ENCODE measurements at regions not wholly inside any gene's neighbourhood (a gene's known extent, or its start where the extent isn't known, plus 50 kb on each side); places are given as distances from the start of the nearest gene placed in this dataset.

- DNase-seq = no peak
These were observed 1621.9 kb downstream of the PCDH7 start for GRCh38 chr4:32342054-32342453.

- no peak for DNase-seq
These were observed 1628.9 kb downstream of the PCDH7 start for GRCh38 chr4:32349026-32349425.

- no peak for DNase-seq
These were observed 1654.0 kb downstream of the PCDH7 start for GRCh38 chr4:32374206-32374605.

GRCh38 chr4:32393806-32394205, 1673.6 kb downstream of the PCDH7 start:
- DNase-seq = no peak

GRCh38 chr4:32394255-32394654, 1674.1 kb downstream of the PCDH7 start:
- no peak for DNase-seq

GRCh38 chr4:32396507-32397070, 1676.4 kb downstream of the PCDH7 start:
- DNase-seq = no peak

GRCh38 chr4:32400870-32401269, 1680.7 kb downstream of the PCDH7 start:
- DNase-seq = no peak

- no peak for DNase-seq
These were observed 1697.0 kb downstream of the PCDH7 start for GRCh38 chr4:32417113-32417704.

- no peak for DNase-seq
These were observed 1703.1 kb downstream of the PCDH7 start for GRCh38 chr4:32423267-32423666.

GRCh38 chr4:32425243-32425642, 1705.1 kb downstream of the PCDH7 start:
- no peak for DNase-seq

GRCh38 chr4:32427566-32427965, 1707.4 kb downstream of the PCDH7 start:
- no peak for DNase-seq

- no peak for DNase-seq
These were observed 1709.0 kb downstream of the PCDH7 start for GRCh38 chr4:32429151-32429550.

- DNase-seq = no peak
These were observed 1715.1 kb downstream of the PCDH7 start for GRCh38 chr4:32435308-32435707.

- no peak for DNase-seq
These were observed 1716.6 kb downstream of the PCDH7 start for GRCh38 chr4:32436816-32437215.

GRCh38 chr4:32440391-32440790, 1720.2 kb downstream of the PCDH7 start:
- peak in 1 of 2 experiments; percentile 19 for DNase-seq

GRCh38 chr4:32454482-32454881, 1734.3 kb downstream of the PCDH7 start:
- no peak for DNase-seq

GRCh38 chr4:32455231-32455630, 1735.1 kb downstream of the PCDH7 start:
- DNase-seq = no peak

GRCh38 chr4:32460972-32461371, 1740.8 kb downstream of the PCDH7 start:
- DNase-seq = no peak

- no peak for DNase-seq
These were observed 1742.8 kb downstream of the PCDH7 start for GRCh38 chr4:32462944-32463343.

- DNase-seq = no peak
These were observed 1750.0 kb downstream of the PCDH7 start for GRCh38 chr4:32470087-32470585.

GRCh38 chr4:32472918-32473317, 1752.7 kb downstream of the PCDH7 start:
- no peak for DNase-seq

- DNase-seq = no peak
These were observed 1755.5 kb downstream of the PCDH7 start for GRCh38 chr4:32475710-32476109.

- peak in 1 of 2 experiments; percentile 33 for DNase-seq
These were observed 1757.3 kb downstream of the PCDH7 start for GRCh38 chr4:32477518-32477917.

GRCh38 chr4:32485956-32486355, 1765.8 kb downstream of the PCDH7 start:
- DNase-seq = peak in 1 of 2 experiments; percentile 47

- DNase-seq = no peak
These were observed 1768.5 kb downstream of the PCDH7 start for GRCh38 chr4:32488690-32489089.

All from NCI-H446 (cell line).